ENCODE measurements at regions not wholly inside any gene's neighbourhood (a gene's known extent, or its start where the extent isn't known, plus 50 kb on each side); places are given as distances from the start of the nearest gene placed in this dataset.

- TF ChIP-seq, protein P1, sequence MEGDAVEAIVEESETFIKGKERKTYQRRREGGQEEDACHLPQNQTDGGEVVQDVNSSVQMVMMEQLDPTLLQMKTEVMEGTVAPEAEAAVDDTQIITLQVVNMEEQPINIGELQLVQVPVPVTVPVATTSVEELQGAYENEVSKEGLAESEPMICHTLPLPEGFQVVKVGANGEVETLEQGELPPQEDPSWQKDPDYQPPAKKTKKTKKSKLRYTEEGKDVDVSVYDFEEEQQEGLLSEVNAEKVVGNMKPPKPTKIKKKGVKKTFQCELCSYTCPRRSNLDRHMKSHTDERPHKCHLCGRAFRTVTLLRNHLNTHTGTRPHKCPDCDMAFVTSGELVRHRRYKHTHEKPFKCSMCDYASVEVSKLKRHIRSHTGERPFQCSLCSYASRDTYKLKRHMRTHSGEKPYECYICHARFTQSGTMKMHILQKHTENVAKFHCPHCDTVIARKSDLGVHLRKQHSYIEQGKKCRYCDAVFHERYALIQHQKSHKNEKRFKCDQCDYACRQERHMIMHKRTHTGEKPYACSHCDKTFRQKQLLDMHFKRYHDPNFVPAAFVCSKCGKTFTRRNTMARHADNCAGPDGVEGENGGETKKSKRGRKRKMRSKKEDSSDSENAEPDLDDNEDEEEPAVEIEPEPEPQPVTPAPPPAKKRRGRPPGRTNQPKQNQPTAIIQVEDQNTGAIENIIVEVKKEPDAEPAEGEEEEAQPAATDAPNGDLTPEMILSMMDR (IDR thresholded peaks at IDR 0.05; ENCODE audit: low read length, missing control alignments): no peak
- DNase-seq (ENCODE audit: low read depth): no peak
- no peak overlapping the region for H3K4me3 ChIP-seq (replicated peaks; ENCODE audit: low read depth, low read length)
Observed at GRCh38 chr1:30410153-30410851, 313.1 kb downstream of the MATN1 start.

DNA sequence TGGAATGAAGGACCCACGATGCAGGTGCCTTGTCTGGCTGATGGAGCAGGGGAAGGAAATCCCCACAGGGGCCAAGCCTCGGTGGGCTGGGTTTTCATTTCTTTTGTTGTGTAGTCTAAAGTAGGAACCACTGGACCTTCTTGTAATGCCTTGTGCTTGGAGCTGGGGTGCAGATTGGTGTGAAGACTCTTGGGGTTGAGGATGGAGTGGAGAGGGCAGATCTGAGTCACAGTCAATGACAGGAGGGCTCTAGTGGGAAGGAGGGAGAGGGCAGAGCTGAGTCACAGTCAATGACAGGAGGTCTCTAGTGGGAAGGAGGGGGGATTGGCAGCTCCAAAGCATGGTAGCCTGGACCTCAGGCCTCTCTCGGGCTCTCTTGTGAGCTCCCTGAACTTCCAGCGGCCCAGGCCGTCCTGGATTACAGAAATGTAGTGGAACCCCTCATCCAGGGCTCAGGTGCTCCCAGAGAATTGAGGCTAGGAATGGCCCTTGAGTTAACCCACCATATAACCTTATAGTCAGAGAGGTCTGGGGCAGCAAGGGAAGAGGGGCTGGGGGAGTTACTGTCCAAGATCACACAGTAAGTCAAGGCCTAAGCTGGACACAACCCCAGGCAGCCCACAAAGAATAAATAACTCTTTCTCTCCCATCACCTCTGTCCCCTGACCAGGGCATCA, 313.8 kb downstream of the MATN1 start:
- TF ChIP-seq, protein P1 (IDR thresholded peaks at IDR 0.05; ENCODE audit: low read length, missing control alignments): no peak
- H3K4me3 ChIP-seq (replicated peaks; ENCODE audit: low read depth, low read length): no peak overlapping the region
- DNase-seq (ENCODE audit: low read depth): no peak

- H3K4me3 ChIP-seq (replicated peaks; ENCODE audit: low read depth, low read length): no peak overlapping the region
- TF ChIP-seq, protein P1 (IDR thresholded peaks at IDR 0.05; ENCODE audit: low read length, missing control alignments): no peak
- no peak for DNase-seq (ENCODE audit: low read depth)
Observed at GRCh38 chr1:30407865-30408580, 315.4 kb downstream of the MATN1 start.

- H3K4me3 ChIP-seq (replicated peaks; ENCODE audit: low read depth, low read length): no peak overlapping the region
- no peak for DNase-seq (ENCODE audit: low read depth)
- TF ChIP-seq, protein P1 (IDR thresholded peaks at IDR 0.05; ENCODE audit: low read length, missing control alignments): no peak
Observed at GRCh38 chr1:30406996-30407864, 316.2 kb downstream of the MATN1 start.

- TF ChIP-seq, protein P1 (IDR thresholded peaks at IDR 0.05; ENCODE audit: low read length, missing control alignments): no peak
- DNase-seq (ENCODE audit: low read depth): no peak
- H3K4me3 ChIP-seq (replicated peaks; ENCODE audit: low read depth, low read length): no peak overlapping the region
Observed at GRCh38 chr1:30405631-30406212, 317.7 kb downstream of the MATN1 start.

DNA sequence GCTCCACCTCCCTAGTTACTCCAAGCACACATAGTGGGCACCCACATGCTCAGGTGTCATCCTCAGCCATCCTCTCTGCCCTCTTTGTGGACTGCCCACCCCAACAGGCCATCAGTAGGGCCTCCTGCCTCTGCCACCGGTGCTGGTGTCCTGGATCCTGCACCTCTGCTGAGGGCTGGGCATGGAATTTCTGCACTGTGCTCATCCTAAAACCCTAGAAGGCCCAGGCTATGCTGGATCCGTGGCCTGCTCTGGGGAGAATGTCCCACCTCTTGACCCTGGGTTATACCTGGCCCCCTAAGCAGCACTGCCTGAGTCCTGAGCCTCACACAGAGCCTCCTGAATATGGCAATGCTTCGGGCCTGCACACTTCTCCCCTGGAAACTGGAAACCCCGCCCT, 318.3 kb downstream of the MATN1 start:
- no peak overlapping the region for H3K4me3 ChIP-seq (replicated peaks; ENCODE audit: low read depth, low read length)
- TF ChIP-seq, protein P1 (IDR thresholded peaks at IDR 0.05; ENCODE audit: low read length, missing control alignments): no peak
- DNase-seq (ENCODE audit: low read depth): no peak

Data from fibroblast of pulmonary artery (primary cell).